ENCODE measurements at regions not wholly inside any gene's neighbourhood (a gene's known extent, or its start where the extent isn't known, plus 50 kb on each side); places are given as distances from the start of the nearest gene placed in this dataset.

GRCh38 chr3:94532951-94533350 lies 470.1 kb downstream of the NSUN3 start:
- TF ChIP-seq CTCF (IDR thresholded peaks at IDR 0.05 in 2 of 3, conservative IDR thresholded peaks at IDR 0.05 in 1 of 3; ENCODE audit: insufficient read depth in 2 of 3, low read depth in 1 of 3, low read length in 3 of 3) = no peak
- no peak for TF ChIP-seq RBFOX2 (IDR thresholded peaks at IDR 0.05; ENCODE audit: low read depth, low read length)
- no peak for TF ChIP-seq ZNF639 (CRISPR knock-in tag; conservative IDR thresholded peaks at IDR 0.05 in 1 of 2, IDR thresholded peaks at IDR 0.05 in 1 of 2)
- TF ChIP-seq POLR2AphosphoS2 (IDR thresholded peaks at IDR 0.05; ENCODE audit: low read length) = no peak
- TF ChIP-seq SRSF9 (IDR thresholded peaks at IDR 0.05; ENCODE audit: borderline replicate concordance, low read depth, low read length) = no peak
- TF ChIP-seq POLR2AphosphoS5 (IDR thresholded peaks at IDR 0.05; ENCODE audit: control insufficient read depth, insufficient read depth, low read depth, low read length) = no peak
- no peak for TF ChIP-seq REST (IDR thresholded peaks at IDR 0.05; ENCODE audit: borderline replicate concordance)
- TF ChIP-seq REST (CRISPR knock-in tag; IDR thresholded peaks at IDR 0.05; ENCODE audit: low read depth) = no peak
- no peak for TF ChIP-seq POLR2A (conservative IDR thresholded peaks at IDR 0.05)
- TF ChIP-seq CBX1 (IDR thresholded peaks at IDR 0.05; ENCODE audit: low read depth) = no peak

Measured in K562 (cell line).